A549 (cell line): ENCODE measurements at regions not wholly inside any gene's neighbourhood (a gene's known extent, or its start where the extent isn't known, plus 50 kb on each side); places are given as distances from the start of the nearest gene placed in this dataset.

ENCODE experiments used
- ATAC-seq, 2 experiments: fragments of 200-7000 bp in 1 of 2; fragments of >200 bp in 1 of 2; cut with Nextera tagmentation in 1 of 2; cut with Tn5 transposase in 1 of 2; 3 replicates each; pipeline versions ENCODE4 v1.8.0 to v1.9.1; 2018 to 2020; ENCODE audit warnings: mild to moderate bottlenecking in 1 of 2, moderate library complexity in 1 of 2
- CTCF ChIA-PET: fragments of 300-600 bp; sonication (Branson Sonifier 250); formaldehyde crosslinking; extraction: SDS; loops from one replicate; lab custom pipeline; 2021; ENCODE audit warnings: antibody characterized with exemption, inconsistent platforms; lab: Yijun Ruan, JAX
- POLR2A ChIA-PET: fragments of 350-600 bp; formaldehyde crosslinking; extraction: SDS; loops from one replicate; lab custom pipeline; 2021; ENCODE audit warnings: antibody characterized with exemption, inconsistent platforms; lab: Yijun Ruan, JAX
- DNase-seq, 2 experiments: peaks; one replicate each; pipeline versions ENCODE4 v3.0.0 to v3.0.0-alpha.2; 2011 to 2016; ENCODE audit warnings: low read depth in 1 of 2, low spot score in 1 of 2
- FAIRE-seq: peaks from 2 replicates; lab custom pipeline; 2011; peaks lifted over from hg19 to GRCh38; lab: Jason Lieb, UNC
- H3K27ac ChIP-seq, 2 experiments: fragments of >200 bp; sonication (Bioruptor Twin); formaldehyde crosslinking; 3 replicates each; pipeline ENCODE4 v1.5.1; 2016 to 2017
- H3K4me1 ChIP-seq: fragments of >200 bp; sonication (Bioruptor Twin); formaldehyde crosslinking; 3 replicates; pipeline ENCODE4 v1.6.1; 2016
- H3K4me2 ChIP-seq: fragments of >200 bp; sonication (Bioruptor Twin); formaldehyde crosslinking; 3 replicates; pipeline ENCODE4 v1.6.1; 2016
- H3K4me3 ChIP-seq: fragments of >200 bp; sonication (Bioruptor Twin); formaldehyde crosslinking; 3 replicates; pipeline ENCODE4 v1.5.1; 2016
- H3K9me3 ChIP-seq: fragments of >200 bp; sonication (Bioruptor Twin); formaldehyde crosslinking; 3 replicates; pipeline ENCODE4 v1.6.1; 2016
- CBX8 ChIP-seq: fragments of 200-600 bp; sonication (generic); IDR thresholded peaks from 2 replicates; pipeline ENCODE4 v1.6.1; 2016
- CEBPB ChIP-seq, 2 experiments: fragments of >200 bp in 1 of 2; sonication (Bioruptor Twin) in 1 of 2; formaldehyde crosslinking in 1 of 2; IDR thresholded peaks; 2 replicates each; pipeline ENCODE4 v1.6.1; 2012 to 2016
- CHD2 ChIP-seq: fragments of 150-350 bp; IDR thresholded peaks from 2 replicates; pipeline ENCODE4 v1.6.1; 2014; ENCODE audit warnings: low read length; ENCODE audit not compliant: partially characterized antibody
- CHD4 ChIP-seq: fragments of 200-600 bp; sonication (generic); IDR thresholded peaks from 2 replicates; pipeline ENCODE4 v1.6.1; 2016; ENCODE audit warnings: antibody characterized with exemption, mild to moderate bottlenecking, borderline replicate concordance
- HOXA7 ChIP-seq: fragments of 250-450 bp; sonication (Bioruptor Pico); IDR thresholded peaks from 2 replicates; pipeline ENCODE4 v1.5.0; 2020; ENCODE audit warnings: mild to moderate bottlenecking, moderate library complexity
- HOXB5 ChIP-seq: fragments of 250-450 bp; sonication (Bioruptor Pico); IDR thresholded peaks from 2 replicates; pipeline ENCODE4 v1.5.0; 2020; ENCODE audit warnings: mild to moderate bottlenecking, moderate library complexity
- JUN ChIP-seq, 2 experiments: fragments of >200 bp; sonication (Bioruptor Twin); formaldehyde crosslinking; IDR thresholded peaks; 2 replicates in 1 of 2; 3 replicates in 1 of 2; pipeline ENCODE4 v1.6.1; 2016 to 2017
- JUNB ChIP-seq: fragments of >200 bp; sonication (Bioruptor Twin); formaldehyde crosslinking; IDR thresholded peaks from 2 replicates; pipeline ENCODE4 v1.6.1; 2016
- KDM1A ChIP-seq: fragments of 200-600 bp; sonication (generic); IDR thresholded peaks from 2 replicates; pipeline ENCODE4 v1.6.1; 2016; ENCODE audit warnings: low read depth, mild to moderate bottlenecking
- MAFK ChIP-seq: fragments of 450-650 bp; IDR thresholded peaks from 2 replicates; pipeline ENCODE4 v1.6.1; 2014; ENCODE audit not compliant: partially characterized antibody
- MAZ ChIP-seq: fragments of 150-350 bp; IDR thresholded peaks from 2 replicates; pipeline ENCODE4 v1.6.1; 2014; ENCODE audit warnings: antibody characterized with exemption, low read depth, low read length, borderline replicate concordance
- POLR2AphosphoS2 ChIP-seq: conservative IDR thresholded peaks from 2 replicates; pipeline ENCODE4 v1.6.1; 2012; ENCODE audit warnings: low read length, improper control_type of control experiment, inconsistent platforms
- RAD21 ChIP-seq, 2 experiments: fragments of >200 bp in 1 of 2; sonication (Bioruptor Twin) in 1 of 2; formaldehyde crosslinking in 1 of 2; IDR thresholded peaks in 1 of 2; conservative IDR thresholded peaks in 1 of 2; 2 replicates in 1 of 2; 3 replicates in 1 of 2; pipeline ENCODE4 v1.6.1; 2012 to 2018; ENCODE audit warnings: inconsistent platforms in 1 of 2
- RARB ChIP-seq: fragments of 250-450 bp; sonication (Bioruptor Pico); IDR thresholded peaks from 2 replicates; pipeline ENCODE4 v1.8.0; 2021; ENCODE audit warnings: mild to moderate bottlenecking, moderate library complexity
- USF2 ChIP-seq: fragments of 450-650 bp; IDR thresholded peaks from 2 replicates; pipeline ENCODE4 v1.6.1; 2014; ENCODE audit warnings: antibody characterized with exemption
- ZC3H11A ChIP-seq: fragments of 450-650 bp; IDR thresholded peaks from 2 replicates; pipeline ENCODE4 v1.6.1; 2014; ENCODE audit warnings: antibody characterized with exemption, mild to moderate bottlenecking
- ZFP36 ChIP-seq: fragments of 450-650 bp; IDR thresholded peaks from 2 replicates; pipeline ENCODE4 v1.6.1; 2014; ENCODE audit warnings: borderline replicate concordance; ENCODE audit not compliant: partially characterized antibody
- ZSCAN20 ChIP-seq: fragments of 250-450 bp; sonication (Bioruptor Pico); IDR thresholded peaks from 2 replicates; pipeline ENCODE4 v1.8.0; 2022; ENCODE audit warnings: mild to moderate bottlenecking, moderate library complexity
- whole genome bisulfite sequencing: methylation state at CpG from one replicate; pipeline ENCODE4 v1.1.6; 2017; ENCODE audit errors: missing lambda C conversion rate; 5-methylcytosine and 5-hydroxymethylcytosine counted together
- TF ChIP-seq, protein P1 (sequence below): fragments of 200-600 bp; sonication (generic); IDR thresholded peaks from 2 replicates; pipeline ENCODE4 v1.6.1; 2016; ENCODE audit warnings: antibody characterized with exemption, mild to moderate bottlenecking, moderate library complexity
- TF ChIP-seq, protein P2 (sequence below): fragments of 250-450 bp; sonication (Bioruptor Pico); IDR thresholded peaks from 2 replicates; pipeline ENCODE4 v1.5.0; 2020; ENCODE audit warnings: low read depth, mild to moderate bottlenecking, moderate library complexity
- TF ChIP-seq, protein P3 (sequence below): IDR thresholded peaks from 2 replicates; pipeline ENCODE4 v1.6.1; 2012; ENCODE audit warnings: low read depth, borderline replicate concordance
- TF ChIP-seq, protein P4 (sequence below): IDR thresholded peaks from 2 replicates; pipeline ENCODE4 v1.6.1; 2012

GRCh38 chrX:97828471-97828870 is 944.8 kb downstream of the RPA4 start:
- Histone ChIP-seq H3K27ac (no peak overlapping the region), H3K4me3 (no peak overlapping the region), H3K4me2 (no peak overlapping the region), H3K4me1 (no peaks in the 10 kb centered on the region), H3K9me3 (no peaks in the 10 kb centered on the region)
- FAIRE-seq (no peak), ATAC-seq (no peak), DNase-seq (no peak)
- POLR2A ChIA-PET: no interaction called here
- WGBS: 7% methylated on average over 1 of the region's 1 CpG
- CTCF ChIA-PET: no interaction called here
- no peak for TF ChIP-seq CBX8
- no peak for TF ChIP-seq CHD4

DNA sequence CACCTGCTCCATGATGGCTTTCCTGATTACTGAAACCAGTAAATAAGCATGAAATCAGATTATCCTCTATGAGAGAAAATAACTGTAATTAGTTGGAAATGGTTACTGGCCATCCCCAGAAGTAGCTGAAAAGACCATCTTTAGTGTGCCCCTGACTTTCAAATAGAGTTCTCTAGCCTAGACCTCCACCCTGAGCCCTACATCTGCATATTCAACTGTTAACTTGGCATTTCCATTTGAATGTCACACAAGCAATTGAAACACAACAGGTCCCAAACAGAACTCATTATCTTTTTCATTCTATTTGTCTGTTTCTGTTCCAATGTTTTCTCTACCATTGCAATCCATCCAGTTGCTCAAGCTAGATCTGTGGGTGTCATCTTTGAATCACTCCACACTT is 952.3 kb downstream of the RPA4 start:
- Histone ChIP-seq H3K4me1 (no peaks in the 10 kb centered on the region), H3K27ac (no peak overlapping the region)
- peak; percentile 56 for FAIRE-seq
- ATAC-seq: no peak
- CTCF ChIA-PET: no interaction called here
- no peak for DNase-seq
- TF ChIP-seq ZC3H11A: no peak
- no peak for TF ChIP-seq USF2
- TF ChIP-seq HOXA7 (CRISPR knock-in tag): no peak
- TF ChIP-seq, protein P1, sequence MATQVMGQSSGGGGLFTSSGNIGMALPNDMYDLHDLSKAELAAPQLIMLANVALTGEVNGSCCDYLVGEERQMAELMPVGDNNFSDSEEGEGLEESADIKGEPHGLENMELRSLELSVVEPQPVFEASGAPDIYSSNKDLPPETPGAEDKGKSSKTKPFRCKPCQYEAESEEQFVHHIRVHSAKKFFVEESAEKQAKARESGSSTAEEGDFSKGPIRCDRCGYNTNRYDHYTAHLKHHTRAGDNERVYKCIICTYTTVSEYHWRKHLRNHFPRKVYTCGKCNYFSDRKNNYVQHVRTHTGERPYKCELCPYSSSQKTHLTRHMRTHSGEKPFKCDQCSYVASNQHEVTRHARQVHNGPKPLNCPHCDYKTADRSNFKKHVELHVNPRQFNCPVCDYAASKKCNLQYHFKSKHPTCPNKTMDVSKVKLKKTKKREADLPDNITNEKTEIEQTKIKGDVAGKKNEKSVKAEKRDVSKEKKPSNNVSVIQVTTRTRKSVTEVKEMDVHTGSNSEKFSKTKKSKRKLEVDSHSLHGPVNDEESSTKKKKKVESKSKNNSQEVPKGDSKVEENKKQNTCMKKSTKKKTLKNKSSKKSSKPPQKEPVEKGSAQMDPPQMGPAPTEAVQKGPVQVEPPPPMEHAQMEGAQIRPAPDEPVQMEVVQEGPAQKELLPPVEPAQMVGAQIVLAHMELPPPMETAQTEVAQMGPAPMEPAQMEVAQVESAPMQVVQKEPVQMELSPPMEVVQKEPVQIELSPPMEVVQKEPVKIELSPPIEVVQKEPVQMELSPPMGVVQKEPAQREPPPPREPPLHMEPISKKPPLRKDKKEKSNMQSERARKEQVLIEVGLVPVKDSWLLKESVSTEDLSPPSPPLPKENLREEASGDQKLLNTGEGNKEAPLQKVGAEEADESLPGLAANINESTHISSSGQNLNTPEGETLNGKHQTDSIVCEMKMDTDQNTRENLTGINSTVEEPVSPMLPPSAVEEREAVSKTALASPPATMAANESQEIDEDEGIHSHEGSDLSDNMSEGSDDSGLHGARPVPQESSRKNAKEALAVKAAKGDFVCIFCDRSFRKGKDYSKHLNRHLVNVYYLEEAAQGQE: no peak
- no peak for TF ChIP-seq MAFK
- no peak for TF ChIP-seq JUNB
- no peak for TF ChIP-seq MAZ
- TF ChIP-seq HOXB5: no peak
- TF ChIP-seq KDM1A: no peak
- no peak for TF ChIP-seq JUN (IDR thresholded peaks at IDR 0.05)
- TF ChIP-seq RARB (CRISPR knock-in tag): no peak
- TF ChIP-seq ZSCAN20 (CRISPR knock-in tag): no peak
- TF ChIP-seq, protein P2, sequence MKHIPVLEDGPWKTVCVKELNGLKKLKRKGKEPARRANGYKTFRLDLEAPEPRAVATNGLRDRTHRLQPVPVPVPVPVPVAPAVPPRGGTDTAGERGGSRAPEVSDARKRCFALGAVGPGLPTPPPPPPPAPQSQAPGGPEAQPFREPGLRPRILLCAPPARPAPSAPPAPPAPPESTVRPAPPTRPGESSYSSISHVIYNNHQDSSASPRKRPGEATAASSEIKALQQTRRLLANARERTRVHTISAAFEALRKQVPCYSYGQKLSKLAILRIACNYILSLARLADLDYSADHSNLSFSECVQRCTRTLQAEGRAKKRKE (CRISPR knock-in tag): no peak
- no peak for TF ChIP-seq POLR2AphosphoS2
- TF ChIP-seq CHD4: no peak
- TF ChIP-seq CHD2: no peak
- TF ChIP-seq, all 56 proteins: peak for 0
- Histone ChIP-seq H3K4me2 (no peak overlapping the region), H3K4me3 (no peak overlapping the region), H3K9me3 (no peaks in the 10 kb centered on the region)
- POLR2A ChIA-PET: no interaction called here

GRCh38 chrX:97841544-97842179 is 958.0 kb downstream of the RPA4 start:
- DNase-seq (no peak), FAIRE-seq (no peak), ATAC-seq (no peak)
- no peak overlapping the region for H3K27ac ChIP-seq
- H3K4me3 ChIP-seq: no peak overlapping the region
- POLR2A ChIA-PET: no interaction called here
- H3K9me3 ChIP-seq: no peaks in the 10 kb centered on the region
- H3K4me1 ChIP-seq: no peaks in the 10 kb centered on the region
- H3K4me2 ChIP-seq: no peak overlapping the region
- CTCF ChIA-PET: no interaction called here
- TF ChIP-seq RAD21 (conservative IDR thresholded peaks at IDR 0.05 in 1 of 2, IDR thresholded peaks at IDR 0.05 in 1 of 2) (no peak), CEBPB (IDR thresholded peaks at IDR 0.05) (no peak), HOXB5 (no peak), JUNB (no peak), ZFP36 (no peak)
- TF ChIP-seq, protein P3, sequence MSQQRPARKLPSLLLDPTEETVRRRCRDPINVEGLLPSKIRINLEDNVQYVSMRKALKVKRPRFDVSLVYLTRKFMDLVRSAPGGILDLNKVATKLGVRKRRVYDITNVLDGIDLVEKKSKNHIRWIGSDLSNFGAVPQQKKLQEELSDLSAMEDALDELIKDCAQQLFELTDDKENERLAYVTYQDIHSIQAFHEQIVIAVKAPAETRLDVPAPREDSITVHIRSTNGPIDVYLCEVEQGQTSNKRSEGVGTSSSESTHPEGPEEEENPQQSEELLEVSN: no peak
- TF ChIP-seq, protein P4, sequence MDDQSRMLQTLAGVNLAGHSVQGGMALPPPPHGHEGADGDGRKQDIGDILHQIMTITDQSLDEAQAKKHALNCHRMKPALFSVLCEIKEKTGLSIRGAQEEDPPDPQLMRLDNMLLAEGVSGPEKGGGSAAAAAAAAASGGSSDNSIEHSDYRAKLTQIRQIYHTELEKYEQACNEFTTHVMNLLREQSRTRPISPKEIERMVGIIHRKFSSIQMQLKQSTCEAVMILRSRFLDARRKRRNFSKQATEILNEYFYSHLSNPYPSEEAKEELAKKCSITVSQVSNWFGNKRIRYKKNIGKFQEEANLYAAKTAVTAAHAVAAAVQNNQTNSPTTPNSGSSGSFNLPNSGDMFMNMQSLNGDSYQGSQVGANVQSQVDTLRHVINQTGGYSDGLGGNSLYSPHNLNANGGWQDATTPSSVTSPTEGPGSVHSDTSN: no peak
- WGBS: 80% methylated on average over 25 of the region's 39 CpGs
